GM23338 (cell line): ENCODE measurements at regions not wholly inside any gene's neighbourhood (a gene's known extent, or its start where the extent isn't known, plus 50 kb on each side); places are given as distances from the start of the nearest gene placed in this dataset.

ENCODE experiments used
- ATAC-seq: fragments of 200-7000 bp; cut with Tn5 transposase; 3 replicates; pipeline ENCODE4 v1.9.1; 2020
- DNase-seq: peaks from one replicate; pipeline ENCODE4 v3.0.0-alpha.2; 2015; ENCODE audit warnings: low spot score
- H2AFZ ChIP-seq: fragments of 200-600 bp; sonication (generic); 2 replicates; pipeline ENCODE4 v1.8.0; 2016; ENCODE audit warnings: antibody characterized with exemption, mild to moderate bottlenecking, moderate library complexity
- H3F3A ChIP-seq: fragments of 200-600 bp; sonication (generic); replicated peaks from 2 replicates; pipeline ENCODE4 v1.8.0; 2017; ENCODE audit warnings: antibody characterized with exemption, mixed run types, low read depth
- H3K27ac ChIP-seq: fragments of 200-600 bp; sonication (generic); 2 replicates; pipeline ENCODE4 v1.6.1; 2016; ENCODE audit warnings: low read depth
- H3K27me3 ChIP-seq: fragments of 200-600 bp; sonication (generic); 2 replicates; pipeline ENCODE4 v1.8.0; 2016; ENCODE audit warnings: mild to moderate bottlenecking, mixed run types, moderate library complexity; ENCODE audit not compliant: insufficient read depth
- H3K36me3 ChIP-seq: fragments of 200-600 bp; sonication (generic); 2 replicates; pipeline ENCODE4 v1.8.0; 2016; ENCODE audit warnings: mild to moderate bottlenecking; ENCODE audit not compliant: insufficient read depth
- H3K4me1 ChIP-seq: fragments of 200-600 bp; sonication (generic); 2 replicates; pipeline ENCODE4 v1.8.0; 2016; ENCODE audit warnings: mild to moderate bottlenecking, moderate library complexity; ENCODE audit not compliant: insufficient read depth
- H3K4me2 ChIP-seq: fragments of 200-600 bp; sonication (generic); 2 replicates; pipeline ENCODE4 v1.7.1; 2017; ENCODE audit warnings: mixed run types
- H3K4me3 ChIP-seq: fragments of 200-600 bp; sonication (generic); 2 replicates; pipeline ENCODE4 v1.6.1; 2016; ENCODE audit warnings: mixed run types
- H3K79me2 ChIP-seq: fragments of 200-600 bp; sonication (generic); replicated peaks from 2 replicates; pipeline ENCODE4 v1.8.0; 2017; ENCODE audit warnings: mild to moderate bottlenecking; ENCODE audit not compliant: insufficient read depth
- H3K9me2 ChIP-seq: fragments of 200-600 bp; sonication (generic); 2 replicates; pipeline ENCODE4 v1.8.0; 2017; ENCODE audit not compliant: insufficient read depth
- H4K20me1 ChIP-seq: fragments of 200-600 bp; sonication (generic); replicated peaks from 2 replicates; pipeline ENCODE4 v1.8.0; 2017; ENCODE audit warnings: mild to moderate bottlenecking; ENCODE audit not compliant: insufficient read depth
- H3K27ac Mint-ChIP-seq: 2 replicates; pipeline ENCODE4 v1.8.0; 2020; ENCODE audit warnings: inconsistent platforms, mild to moderate bottlenecking, moderate library complexity, mixed read lengths
- H3K27me3 Mint-ChIP-seq: 3 replicates; pipeline ENCODE4 v1.8.0; 2022; ENCODE audit warnings: low read depth, mild to moderate bottlenecking, moderate library complexity, mixed read lengths, inconsistent platforms; ENCODE audit not compliant: insufficient read depth, poor library complexity
- H3K36me3 Mint-ChIP-seq: 3 replicates; pipeline ENCODE4 v1.8.0; 2021; ENCODE audit warnings: low read depth, mild to moderate bottlenecking, inconsistent platforms, moderate library complexity, mixed read lengths
- H3K4me1 Mint-ChIP-seq: 3 replicates; pipeline ENCODE4 v1.8.0; 2020; ENCODE audit warnings: mild to moderate bottlenecking, inconsistent platforms, mixed read lengths
- H3K4me3 Mint-ChIP-seq: 3 replicates; pipeline ENCODE4 v1.8.0; 2021; ENCODE audit warnings: moderate library complexity, mild to moderate bottlenecking, inconsistent platforms, mixed read lengths
- H3K9me3 Mint-ChIP-seq: 3 replicates; pipeline ENCODE4 v1.8.0; 2020; ENCODE audit warnings: moderate library complexity, mild to moderate bottlenecking, inconsistent platforms, mixed read lengths
- CREB1 ChIP-seq: fragments of 250-450 bp; sonication (Bioruptor Pico); IDR thresholded peaks from 2 replicates; pipeline ENCODE4 v1.5.0; 2020; ENCODE audit warnings: low read depth, mild to moderate bottlenecking, moderate library complexity
- EZH2 ChIP-seq: fragments of 200-600 bp; sonication (generic); IDR thresholded peaks from one replicate; pipeline ENCODE4 v1.8.0; 2017; ENCODE audit warnings: antibody characterized with exemption, mild to moderate bottlenecking, low read depth; ENCODE audit not compliant: unreplicated experiment
- EZH2phosphoT487 ChIP-seq: fragments of 200-600 bp; sonication (generic); IDR thresholded peaks from one replicate; pipeline ENCODE4 v1.8.1; 2018; ENCODE audit warnings: antibody characterized with exemption; ENCODE audit not compliant: unreplicated experiment
- JUNB ChIP-seq: IDR thresholded peaks from one replicate; pipeline ENCODE4 v1.6.1; 2016; ENCODE audit warnings: antibody characterized with exemption; ENCODE audit not compliant: unreplicated experiment
- NANOG ChIP-seq: IDR thresholded peaks from 2 replicates; pipeline ENCODE4 v1.6.1; 2016; ENCODE audit warnings: antibody characterized with exemption, borderline replicate concordance
- POLR2AphosphoS5 ChIP-seq: IDR thresholded peaks from 2 replicates; pipeline ENCODE4 v1.6.1; 2016; ENCODE audit warnings: antibody characterized with exemption, low read depth
- STAT1 ChIP-seq: IDR thresholded peaks from one replicate; pipeline ENCODE4 v1.6.1; 2016; ENCODE audit warnings: antibody characterized with exemption; ENCODE audit not compliant: unreplicated experiment
- ZNF114 ChIP-seq: fragments of 250-450 bp; sonication (Bioruptor Pico); IDR thresholded peaks from 2 replicates; pipeline ENCODE4 v1.5.0; 2020; ENCODE audit warnings: mild to moderate bottlenecking, moderate library complexity
- ZNF331 ChIP-seq: fragments of 250-450 bp; sonication (Bioruptor Pico); IDR thresholded peaks from 2 replicates; pipeline ENCODE4 v1.5.0; 2020; ENCODE audit warnings: low read depth, mild to moderate bottlenecking, moderate library complexity
- TF ChIP-seq, protein P1 (sequence below): IDR thresholded peaks from 2 replicates; pipeline ENCODE4 v1.6.1; 2016; ENCODE audit warnings: antibody characterized with exemption
- TF ChIP-seq, protein P2 (sequence below): IDR thresholded peaks from one replicate; pipeline ENCODE4 v1.6.1; 2018; ENCODE audit warnings: antibody characterized with exemption; ENCODE audit not compliant: unreplicated experiment
- TF ChIP-seq, protein P3 (sequence below), 2 experiments: fragments of 200-600 bp in 1 of 2; sonication (generic) in 1 of 2; conservative IDR thresholded peaks; 2 replicates each; pipeline versions ENCODE4 v1.5.1 to v1.6.1; 2016 to 2017; ENCODE audit warnings: antibody characterized with exemption in 2 of 2, low read depth in 2 of 2, mild to moderate bottlenecking in 2 of 2, moderate library complexity in 1 of 2
- TF ChIP-seq, protein P4 (sequence below): fragments of 250-450 bp; sonication (Bioruptor Pico); IDR thresholded peaks from 2 replicates; pipeline ENCODE4 v1.5.0; 2020; ENCODE audit warnings: mild to moderate bottlenecking, moderate library complexity

DNA sequence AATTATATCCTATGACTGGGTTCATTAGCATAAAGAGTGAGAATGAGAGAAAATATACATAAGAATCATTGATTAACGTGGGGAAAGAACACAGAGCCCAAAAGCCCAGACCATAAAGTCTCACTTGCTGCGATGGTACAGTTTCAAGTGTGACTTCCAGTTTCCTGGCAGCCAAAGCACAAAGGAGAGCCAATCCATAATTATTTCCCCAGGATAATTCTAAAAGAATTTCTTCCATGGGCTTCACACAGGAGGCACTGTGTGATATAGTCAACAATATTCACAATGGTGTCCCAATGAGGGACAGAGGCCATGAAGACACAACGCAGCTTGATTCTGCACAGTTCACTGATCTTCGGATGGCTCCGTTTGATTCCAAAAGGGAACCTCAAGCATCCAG is 321.6 kb downstream of the PLPP3 start:
- H4K20me1 ChIP-seq = no peaks in the 10 kb centered on the region
- no peak overlapping the region for H2AFZ ChIP-seq
- Mint-ChIP-seq H3K4me3 (no peak overlapping the region), H3K4me1 (peaks cover 15% of the 10 kb centered on the region), H3K27me3 (no peaks in the 10 kb centered on the region), H3K9me3 (peaks cover 4% of the 10 kb centered on the region; the same call in 1 of the 3 replicates), H3K36me3 (no peaks in the 10 kb centered on the region), H3K27ac (no peak overlapping the region)
- no peaks in the 10 kb centered on the region for H3K9me2 ChIP-seq
- no peaks in the 10 kb centered on the region for H3K27me3 ChIP-seq
- no peaks in the 10 kb centered on the region for H3K79me2 ChIP-seq
- TF ChIP-seq ZNF331 (CRISPR knock-in tag) (no peak), EZH2 (no peak), POLR2AphosphoS5 (no peak), EZH2phosphoT487 (no peak), JUNB (no peak), STAT1 (no peak), ZNF114 (CRISPR knock-in tag) (no peak), CREB1 (CRISPR knock-in tag) (no peak), NANOG (no peak)
- TF ChIP-seq, protein P1, sequence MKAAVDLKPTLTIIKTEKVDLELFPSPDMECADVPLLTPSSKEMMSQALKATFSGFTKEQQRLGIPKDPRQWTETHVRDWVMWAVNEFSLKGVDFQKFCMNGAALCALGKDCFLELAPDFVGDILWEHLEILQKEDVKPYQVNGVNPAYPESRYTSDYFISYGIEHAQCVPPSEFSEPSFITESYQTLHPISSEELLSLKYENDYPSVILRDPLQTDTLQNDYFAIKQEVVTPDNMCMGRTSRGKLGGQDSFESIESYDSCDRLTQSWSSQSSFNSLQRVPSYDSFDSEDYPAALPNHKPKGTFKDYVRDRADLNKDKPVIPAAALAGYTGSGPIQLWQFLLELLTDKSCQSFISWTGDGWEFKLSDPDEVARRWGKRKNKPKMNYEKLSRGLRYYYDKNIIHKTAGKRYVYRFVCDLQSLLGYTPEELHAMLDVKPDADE = no peak
- TF ChIP-seq, protein P2, sequence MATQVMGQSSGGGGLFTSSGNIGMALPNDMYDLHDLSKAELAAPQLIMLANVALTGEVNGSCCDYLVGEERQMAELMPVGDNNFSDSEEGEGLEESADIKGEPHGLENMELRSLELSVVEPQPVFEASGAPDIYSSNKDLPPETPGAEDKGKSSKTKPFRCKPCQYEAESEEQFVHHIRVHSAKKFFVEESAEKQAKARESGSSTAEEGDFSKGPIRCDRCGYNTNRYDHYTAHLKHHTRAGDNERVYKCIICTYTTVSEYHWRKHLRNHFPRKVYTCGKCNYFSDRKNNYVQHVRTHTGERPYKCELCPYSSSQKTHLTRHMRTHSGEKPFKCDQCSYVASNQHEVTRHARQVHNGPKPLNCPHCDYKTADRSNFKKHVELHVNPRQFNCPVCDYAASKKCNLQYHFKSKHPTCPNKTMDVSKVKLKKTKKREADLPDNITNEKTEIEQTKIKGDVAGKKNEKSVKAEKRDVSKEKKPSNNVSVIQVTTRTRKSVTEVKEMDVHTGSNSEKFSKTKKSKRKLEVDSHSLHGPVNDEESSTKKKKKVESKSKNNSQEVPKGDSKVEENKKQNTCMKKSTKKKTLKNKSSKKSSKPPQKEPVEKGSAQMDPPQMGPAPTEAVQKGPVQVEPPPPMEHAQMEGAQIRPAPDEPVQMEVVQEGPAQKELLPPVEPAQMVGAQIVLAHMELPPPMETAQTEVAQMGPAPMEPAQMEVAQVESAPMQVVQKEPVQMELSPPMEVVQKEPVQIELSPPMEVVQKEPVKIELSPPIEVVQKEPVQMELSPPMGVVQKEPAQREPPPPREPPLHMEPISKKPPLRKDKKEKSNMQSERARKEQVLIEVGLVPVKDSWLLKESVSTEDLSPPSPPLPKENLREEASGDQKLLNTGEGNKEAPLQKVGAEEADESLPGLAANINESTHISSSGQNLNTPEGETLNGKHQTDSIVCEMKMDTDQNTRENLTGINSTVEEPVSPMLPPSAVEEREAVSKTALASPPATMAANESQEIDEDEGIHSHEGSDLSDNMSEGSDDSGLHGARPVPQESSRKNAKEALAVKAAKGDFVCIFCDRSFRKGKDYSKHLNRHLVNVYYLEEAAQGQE = no peak
- TF ChIP-seq, protein P3, sequence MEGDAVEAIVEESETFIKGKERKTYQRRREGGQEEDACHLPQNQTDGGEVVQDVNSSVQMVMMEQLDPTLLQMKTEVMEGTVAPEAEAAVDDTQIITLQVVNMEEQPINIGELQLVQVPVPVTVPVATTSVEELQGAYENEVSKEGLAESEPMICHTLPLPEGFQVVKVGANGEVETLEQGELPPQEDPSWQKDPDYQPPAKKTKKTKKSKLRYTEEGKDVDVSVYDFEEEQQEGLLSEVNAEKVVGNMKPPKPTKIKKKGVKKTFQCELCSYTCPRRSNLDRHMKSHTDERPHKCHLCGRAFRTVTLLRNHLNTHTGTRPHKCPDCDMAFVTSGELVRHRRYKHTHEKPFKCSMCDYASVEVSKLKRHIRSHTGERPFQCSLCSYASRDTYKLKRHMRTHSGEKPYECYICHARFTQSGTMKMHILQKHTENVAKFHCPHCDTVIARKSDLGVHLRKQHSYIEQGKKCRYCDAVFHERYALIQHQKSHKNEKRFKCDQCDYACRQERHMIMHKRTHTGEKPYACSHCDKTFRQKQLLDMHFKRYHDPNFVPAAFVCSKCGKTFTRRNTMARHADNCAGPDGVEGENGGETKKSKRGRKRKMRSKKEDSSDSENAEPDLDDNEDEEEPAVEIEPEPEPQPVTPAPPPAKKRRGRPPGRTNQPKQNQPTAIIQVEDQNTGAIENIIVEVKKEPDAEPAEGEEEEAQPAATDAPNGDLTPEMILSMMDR (conservative IDR thresholded peaks at IDR 0.05; ENCODE audit: low read depth in 2 of 2) = no peak
- TF ChIP-seq, protein P4, sequence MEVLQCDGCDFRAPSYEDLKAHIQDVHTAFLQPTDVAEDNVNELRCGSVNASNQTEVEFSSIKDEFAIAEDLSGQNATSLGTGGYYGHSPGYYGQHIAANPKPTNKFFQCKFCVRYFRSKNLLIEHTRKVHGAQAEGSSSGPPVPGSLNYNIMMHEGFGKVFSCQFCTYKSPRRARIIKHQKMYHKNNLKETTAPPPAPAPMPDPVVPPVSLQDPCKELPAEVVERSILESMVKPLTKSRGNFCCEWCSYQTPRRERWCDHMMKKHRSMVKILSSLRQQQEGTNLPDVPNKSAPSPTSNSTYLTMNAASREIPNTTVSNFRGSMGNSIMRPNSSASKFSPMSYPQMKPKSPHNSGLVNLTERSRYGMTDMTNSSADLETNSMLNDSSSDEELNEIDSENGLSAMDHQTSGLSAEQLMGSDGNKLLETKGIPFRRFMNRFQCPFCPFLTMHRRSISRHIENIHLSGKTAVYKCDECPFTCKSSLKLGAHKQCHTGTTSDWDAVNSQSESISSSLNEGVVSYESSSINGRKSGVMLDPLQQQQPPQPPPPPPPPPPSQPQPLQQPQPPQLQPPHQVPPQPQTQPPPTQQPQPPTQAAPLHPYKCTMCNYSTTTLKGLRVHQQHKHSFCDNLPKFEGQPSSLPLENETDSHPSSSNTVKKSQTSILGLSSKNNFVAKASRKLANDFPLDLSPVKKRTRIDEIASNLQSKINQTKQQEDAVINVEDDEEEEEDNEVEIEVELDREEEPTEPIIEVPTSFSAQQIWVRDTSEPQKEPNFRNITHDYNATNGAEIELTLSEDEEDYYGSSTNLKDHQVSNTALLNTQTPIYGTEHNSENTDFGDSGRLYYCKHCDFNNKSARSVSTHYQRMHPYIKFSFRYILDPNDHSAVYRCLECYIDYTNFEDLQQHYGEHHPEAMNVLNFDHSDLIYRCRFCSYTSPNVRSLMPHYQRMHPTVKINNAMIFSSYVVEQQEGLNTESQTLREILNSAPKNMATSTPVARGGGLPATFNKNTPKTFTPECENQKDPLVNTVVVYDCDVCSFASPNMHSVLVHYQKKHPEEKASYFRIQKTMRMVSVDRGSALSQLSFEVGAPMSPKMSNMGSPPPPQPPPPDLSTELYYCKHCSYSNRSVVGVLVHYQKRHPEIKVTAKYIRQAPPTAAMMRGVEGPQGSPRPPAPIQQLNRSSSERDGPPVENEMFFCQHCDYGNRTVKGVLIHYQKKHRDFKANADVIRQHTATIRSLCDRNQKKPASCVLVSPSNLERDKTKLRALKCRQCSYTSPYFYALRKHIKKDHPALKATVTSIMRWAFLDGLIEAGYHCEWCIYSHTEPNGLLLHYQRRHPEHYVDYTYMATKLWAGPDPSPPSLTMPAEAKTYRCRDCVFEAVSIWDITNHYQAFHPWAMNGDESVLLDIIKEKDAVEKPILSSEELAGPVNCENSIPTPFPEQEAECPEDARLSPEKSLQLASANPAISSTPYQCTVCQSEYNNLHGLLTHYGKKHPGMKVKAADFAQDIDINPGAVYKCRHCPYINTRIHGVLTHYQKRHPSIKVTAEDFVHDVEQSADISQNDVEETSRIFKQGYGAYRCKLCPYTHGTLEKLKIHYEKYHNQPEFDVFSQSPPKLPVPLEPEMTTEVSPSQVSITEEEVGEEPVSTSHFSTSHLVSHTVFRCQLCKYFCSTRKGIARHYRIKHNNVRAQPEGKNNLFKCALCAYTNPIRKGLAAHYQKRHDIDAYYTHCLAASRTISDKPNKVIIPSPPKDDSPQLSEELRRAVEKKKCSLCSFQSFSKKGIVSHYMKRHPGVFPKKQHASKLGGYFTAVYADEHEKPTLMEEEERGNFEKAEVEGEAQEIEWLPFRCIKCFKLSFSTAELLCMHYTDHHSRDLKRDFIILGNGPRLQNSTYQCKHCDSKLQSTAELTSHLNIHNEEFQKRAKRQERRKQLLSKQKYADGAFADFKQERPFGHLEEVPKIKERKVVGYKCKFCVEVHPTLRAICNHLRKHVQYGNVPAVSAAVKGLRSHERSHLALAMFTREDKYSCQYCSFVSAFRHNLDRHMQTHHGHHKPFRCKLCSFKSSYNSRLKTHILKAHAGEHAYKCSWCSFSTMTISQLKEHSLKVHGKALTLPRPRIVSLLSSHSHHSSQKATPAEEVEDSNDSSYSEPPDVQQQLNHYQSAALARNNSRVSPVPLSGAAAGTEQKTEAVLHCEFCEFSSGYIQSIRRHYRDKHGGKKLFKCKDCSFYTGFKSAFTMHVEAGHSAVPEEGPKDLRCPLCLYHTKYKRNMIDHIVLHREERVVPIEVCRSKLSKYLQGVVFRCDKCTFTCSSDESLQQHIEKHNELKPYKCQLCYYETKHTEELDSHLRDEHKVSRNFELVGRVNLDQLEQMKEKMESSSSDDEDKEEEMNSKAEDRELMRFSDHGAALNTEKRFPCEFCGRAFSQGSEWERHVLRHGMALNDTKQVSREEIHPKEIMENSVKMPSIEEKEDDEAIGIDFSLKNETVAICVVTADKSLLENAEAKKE (CRISPR knock-in tag) = no peak
- H3F3A ChIP-seq = no peaks in the 10 kb centered on the region
- no peak overlapping the region for H3K27ac ChIP-seq
- H3K4me3 ChIP-seq = no peak overlapping the region
- no peaks in the 10 kb centered on the region for H3K36me3 ChIP-seq
- DNase-seq (no peak), ATAC-seq (no peak)
- no peak overlapping the region for H3K4me2 ChIP-seq
- H3K4me1 ChIP-seq = no peaks in the 10 kb centered on the region
